ENCODE measurements at regions not wholly inside any gene's neighbourhood (a gene's known extent, or its start where the extent isn't known, plus 50 kb on each side); places are given as distances from the start of the nearest gene placed in this dataset.
"Not testable (repeated sequence)": the region's sequence is repeated elsewhere in the genome, so short reads cannot be mapped to it uniquely, and the experiment has no call there.

- no peak overlapping the region for H3K27ac ChIP-seq (ENCODE audit: low read depth in 1 of 2, low read length in 2 of 2)
- no peaks in the 10 kb centered on the region for H3K27me3 ChIP-seq (ENCODE audit: control insufficient read depth in 1 of 2, insufficient read depth in 2 of 2, low read length in 1 of 2)
- ATAC-seq (ENCODE audit: low FRiP score) (no peak), DNase-seq (no peak)
- intact Hi-C loops (cut with DNase I) = no loop called here
- H3K4me3 ChIP-seq (ENCODE audit: low read length in 2 of 2) = no peak overlapping the region
- H3K36me3 ChIP-seq (ENCODE audit: control insufficient read depth in 1 of 2, insufficient read depth in 2 of 2, low read length in 1 of 2) = no peaks in the 10 kb centered on the region
- no peaks in the 10 kb centered on the region for H3K4me1 ChIP-seq (ENCODE audit: control insufficient read depth in 1 of 2, insufficient read depth in 2 of 2, low read length in 2 of 2)
- 80 to 86% methylated on average over 6 of the region's 6 CpGs for WGBS, 2 donors
- peaks cover 1% of the 10 kb centered on the region for H3K9me3 ChIP-seq (ENCODE audit: control insufficient read depth, low read length)
Observed at GRCh38 chr9:119881898-119882297, 512.7 kb upstream of the BRINP1 start.

- 83 to 86% methylated on average over 3 of the region's 3 CpGs for WGBS, 2 donors
- no peak for DNase-seq
- ATAC-seq (ENCODE audit: low FRiP score) = no peak
- no peaks in the 10 kb centered on the region for H3K36me3 ChIP-seq (ENCODE audit: control insufficient read depth in 1 of 2, insufficient read depth in 2 of 2, low read length in 1 of 2)
- no peaks in the 10 kb centered on the region for H3K4me1 ChIP-seq (ENCODE audit: control insufficient read depth in 1 of 2, insufficient read depth in 2 of 2, low read length in 2 of 2)
- H3K9me3 ChIP-seq (ENCODE audit: control insufficient read depth, low read length) = peaks cover 1% of the 10 kb centered on the region
- no peak overlapping the region for H3K4me3 ChIP-seq (ENCODE audit: low read length in 2 of 2)
- intact Hi-C loops (cut with DNase I) = no loop called here
- H3K27ac ChIP-seq (ENCODE audit: low read depth in 1 of 2, low read length in 2 of 2) = no peak overlapping the region
- H3K27me3 ChIP-seq (ENCODE audit: control insufficient read depth in 1 of 2, insufficient read depth in 2 of 2, low read length in 1 of 2) = no peaks in the 10 kb centered on the region
Observed at GRCh38 chr9:119880361-119880760, 511.1 kb upstream of the BRINP1 start.

GRCh38 chr9:119877306-119877705, 508.1 kb upstream of the BRINP1 start:
- Histone ChIP-seq H3K27ac (ENCODE audit: low read depth in 1 of 2, low read length in 2 of 2) (no peak overlapping the region), H3K9me3 (ENCODE audit: control insufficient read depth, low read length) (peaks cover under 1% of the 10 kb centered on the region), H3K36me3 (ENCODE audit: control insufficient read depth in 1 of 2, insufficient read depth in 2 of 2, low read length in 1 of 2) (no peaks in the 10 kb centered on the region), H3K27me3 (ENCODE audit: control insufficient read depth in 1 of 2, insufficient read depth in 2 of 2, low read length in 1 of 2) (no peaks in the 10 kb centered on the region), H3K4me1 (ENCODE audit: control insufficient read depth in 1 of 2, insufficient read depth in 2 of 2, low read length in 2 of 2) (no peaks in the 10 kb centered on the region), H3K4me3 (ENCODE audit: low read length in 2 of 2) (no peak overlapping the region)
- ATAC-seq (ENCODE audit: low FRiP score) = no peak
- intact Hi-C loops (cut with DNase I) = no loop called here
- WGBS, 2 donors = 82 to 85% methylated on average over 6 of the region's 6 CpGs
- no peak for DNase-seq

- Histone ChIP-seq H3K9me3 (ENCODE audit: control insufficient read depth, low read length) (no peaks in the 10 kb centered on the region), H3K36me3 (ENCODE audit: control insufficient read depth in 1 of 2, insufficient read depth in 2 of 2, low read length in 1 of 2) (no peaks in the 10 kb centered on the region), H3K27ac (ENCODE audit: low read depth in 1 of 2, low read length in 2 of 2) (no peak overlapping the region), H3K4me1 (ENCODE audit: control insufficient read depth in 1 of 2, insufficient read depth in 2 of 2, low read length in 2 of 2) (no peaks in the 10 kb centered on the region), H3K27me3 (ENCODE audit: control insufficient read depth in 1 of 2, insufficient read depth in 2 of 2, low read length in 1 of 2) (no peaks in the 10 kb centered on the region), H3K4me3 (ENCODE audit: low read length in 2 of 2) (no peak overlapping the region)
- ATAC-seq (ENCODE audit: low FRiP score) = no peak
- intact Hi-C loops (cut with DNase I) = no loop called here
- WGBS, 2 donors = 79 to 84% methylated on average over 3 of the region's 3 CpGs
- DNase-seq = no peak
Observed at GRCh38 chr9:119873877-119874276, 504.6 kb upstream of the BRINP1 start.

- WGBS, 2 donors = 95 to 96% methylated on average over 19 to 26 of the region's 26 CpGs
- H3K9me3 ChIP-seq (ENCODE audit: control insufficient read depth, low read length); intact Hi-C loops (cut with DNase I); ATAC-seq (ENCODE audit: low FRiP score); H3K4me3 ChIP-seq (ENCODE audit: low read length in 2 of 2); DNase-seq; H3K27ac ChIP-seq (ENCODE audit: low read depth in 1 of 2, low read length in 2 of 2); H3K4me1 ChIP-seq (ENCODE audit: control insufficient read depth in 1 of 2, insufficient read depth in 2 of 2, low read length in 2 of 2); H3K27me3 ChIP-seq (ENCODE audit: control insufficient read depth in 1 of 2, insufficient read depth in 2 of 2, low read length in 1 of 2); H3K36me3 ChIP-seq (ENCODE audit: control insufficient read depth in 1 of 2, insufficient read depth in 2 of 2, low read length in 1 of 2): not testable (repeated sequence)
Observed at GRCh38 chr9:119870251-119870650, 501.0 kb upstream of the BRINP1 start.

GRCh38 chr9:119868694-119869093, 499.5 kb upstream of the BRINP1 start:
- no peaks in the 10 kb centered on the region for H3K27me3 ChIP-seq (ENCODE audit: control insufficient read depth in 1 of 2, insufficient read depth in 2 of 2, low read length in 1 of 2)
- no peaks in the 10 kb centered on the region for H3K36me3 ChIP-seq (ENCODE audit: control insufficient read depth in 1 of 2, insufficient read depth in 2 of 2, low read length in 1 of 2)
- intact Hi-C loops (cut with DNase I) = no loop called here
- ATAC-seq (ENCODE audit: low FRiP score) (no peak), DNase-seq (no peak)
- no peaks in the 10 kb centered on the region for H3K4me1 ChIP-seq (ENCODE audit: control insufficient read depth in 1 of 2, insufficient read depth in 2 of 2, low read length in 2 of 2)
- 23 to 25% methylated on average over 5 of the region's 5 CpGs for WGBS, 2 donors
- no peaks in the 10 kb centered on the region for H3K9me3 ChIP-seq (ENCODE audit: control insufficient read depth, low read length)
- no peak overlapping the region for H3K4me3 ChIP-seq (ENCODE audit: low read length in 2 of 2)
- no peak overlapping the region for H3K27ac ChIP-seq (ENCODE audit: low read depth in 1 of 2, low read length in 2 of 2)

GRCh38 chr9:119861842-119862241, 492.6 kb upstream of the BRINP1 start:
- ATAC-seq (ENCODE audit: low FRiP score) (no peak), DNase-seq (no peak)
- H3K9me3 ChIP-seq (ENCODE audit: control insufficient read depth, low read length) = no peaks in the 10 kb centered on the region
- intact Hi-C loops (cut with DNase I) = no loop called here
- no peak overlapping the region for H3K27ac ChIP-seq (ENCODE audit: low read depth in 1 of 2, low read length in 2 of 2)
- H3K27me3 ChIP-seq (ENCODE audit: control insufficient read depth in 1 of 2, insufficient read depth in 2 of 2, low read length in 1 of 2) = no peaks in the 10 kb centered on the region
- no peaks in the 10 kb centered on the region for H3K4me1 ChIP-seq (ENCODE audit: control insufficient read depth in 1 of 2, insufficient read depth in 2 of 2, low read length in 2 of 2)
- H3K4me3 ChIP-seq (ENCODE audit: low read length in 2 of 2) = no peak overlapping the region
- H3K36me3 ChIP-seq (ENCODE audit: control insufficient read depth in 1 of 2, insufficient read depth in 2 of 2, low read length in 1 of 2) = no peaks in the 10 kb centered on the region

- no peak for ATAC-seq (ENCODE audit: low FRiP score)
- 0 to 8% methylated on average over 2 of the region's 2 CpGs for WGBS, 2 donors
- H3K4me3 ChIP-seq (ENCODE audit: low read length in 2 of 2) = no peak overlapping the region
Observed at GRCh38 chr9:119859128-119859527, 489.9 kb upstream of the BRINP1 start.

GRCh38 chr9:119853126-119853525, 483.9 kb upstream of the BRINP1 start:
- intact Hi-C loops (cut with DNase I) = no loop called here
- DNase-seq (no peak), ATAC-seq (ENCODE audit: low FRiP score) (no peak)
- Histone ChIP-seq H3K4me1 (ENCODE audit: control insufficient read depth in 1 of 2, insufficient read depth in 2 of 2, low read length in 2 of 2) (no peaks in the 10 kb centered on the region), H3K9me3 (ENCODE audit: control insufficient read depth, low read length) (no peaks in the 10 kb centered on the region), H3K4me3 (ENCODE audit: low read length in 2 of 2) (no peak overlapping the region), H3K36me3 (ENCODE audit: control insufficient read depth in 1 of 2, insufficient read depth in 2 of 2, low read length in 1 of 2) (no peaks in the 10 kb centered on the region), H3K27ac (ENCODE audit: low read depth in 1 of 2, low read length in 2 of 2) (no peak overlapping the region), H3K27me3 (ENCODE audit: control insufficient read depth in 1 of 2, insufficient read depth in 2 of 2, low read length in 1 of 2) (no peaks in the 10 kb centered on the region)

More at GRCh38 chr9:119859128-119859527, 489.9 kb upstream of the BRINP1 start:
- peak in 1 of 2 donors; percentile 47 for DNase-seq
- H3K27me3 ChIP-seq (ENCODE audit: control insufficient read depth in 1 of 2, insufficient read depth in 2 of 2, low read length in 1 of 2) = no peaks in the 10 kb centered on the region
- H3K9me3 ChIP-seq (ENCODE audit: control insufficient read depth, low read length) = no peaks in the 10 kb centered on the region
- H3K27ac ChIP-seq (ENCODE audit: low read depth in 1 of 2, low read length in 2 of 2) = no peak overlapping the region
- no peaks in the 10 kb centered on the region for H3K36me3 ChIP-seq (ENCODE audit: control insufficient read depth in 1 of 2, insufficient read depth in 2 of 2, low read length in 1 of 2)
- H3K4me1 ChIP-seq (ENCODE audit: control insufficient read depth in 1 of 2, insufficient read depth in 2 of 2, low read length in 2 of 2) = no peaks in the 10 kb centered on the region
- intact Hi-C loops (cut with DNase I) = no loop called here
